OCI-LY3 (cell line): ENCODE measurements at regions not wholly inside any gene's neighbourhood (a gene's known extent, or its start where the extent isn't known, plus 50 kb on each side); places are given as distances from the start of the nearest gene placed in this dataset.

ENCODE experiments used
- H2AFZ ChIP-seq: fragments of 200-600, 300-600 bp; shearing (Covaris generic); 2 replicates; pipeline ENCODE4 v1.6.0; 2014; ENCODE audit warnings: antibody characterized with exemption, low read depth, low read length
- H3K27ac ChIP-seq: fragments of 200-600, 300-600 bp; sonication (generic); 2 replicates; pipeline ENCODE4 v1.5.1; 2014; ENCODE audit warnings: mild to moderate bottlenecking, low read length, moderate library complexity, mixed read lengths
- H3K27me3 ChIP-seq: fragments of 200-600, 300-600 bp; sonication (generic); 2 replicates; pipeline ENCODE4 v1.6.1; 2014; ENCODE audit warnings: low read depth, low read length, mixed read lengths
- H3K36me3 ChIP-seq: fragments of 200-600, 300-600 bp; sonication (generic); replicated peaks from 2 replicates; pipeline ENCODE3; 2014; ENCODE audit warnings: low read depth, low read length, mixed read lengths
- H3K4me1 ChIP-seq: fragments of 300-600, 200-600 bp; sonication (generic); 2 replicates; pipeline ENCODE4 v1.6.1; 2014; ENCODE audit warnings: low read length, mixed read lengths
- H3K4me2 ChIP-seq: fragments of 200-600, 300-600 bp; sonication (generic); 2 replicates; pipeline ENCODE4 v1.6.1; 2014; ENCODE audit warnings: low read length, mixed read lengths
- H3K4me3 ChIP-seq: fragments of 300-600, 200-600 bp; sonication (generic); 2 replicates; pipeline ENCODE4 v1.5.1; 2014; ENCODE audit warnings: antibody characterized with exemption, mild to moderate bottlenecking, low read length, moderate library complexity
- H3K79me2 ChIP-seq: fragments of 300-600, 200-600 bp; shearing (Covaris generic); 2 replicates; pipeline ENCODE4 v1.6.1; 2014; ENCODE audit warnings: mild to moderate bottlenecking, low read length, mixed read lengths
- H3K9ac ChIP-seq: fragments of 300-600, 200-600 bp; shearing (Covaris generic); 2 replicates; pipeline ENCODE4 v1.6.0; 2014; ENCODE audit warnings: mild to moderate bottlenecking, low read length, moderate library complexity
- H3K9me3 ChIP-seq: fragments of 200-600, 300-600 bp; shearing (Covaris generic); 2 replicates; pipeline ENCODE4 v1.6.1; 2014; ENCODE audit warnings: low read length, mixed read lengths; ENCODE audit not compliant: insufficient read depth
- H4K20me1 ChIP-seq: fragments of 200-600, 300-600 bp; sonication (generic); 2 replicates; pipeline ENCODE4 v1.6.1; 2016; ENCODE audit warnings: low read length, mixed read lengths; ENCODE audit not compliant: insufficient read depth
- CTCF ChIP-seq: fragments of 200-600, 300-600 bp; sonication (generic); IDR thresholded peaks from 2 replicates; pipeline ENCODE4 v1.5.1; 2014; ENCODE audit warnings: antibody characterized with exemption, low read length, low read depth
- EZH2phosphoT487 ChIP-seq: fragments of 200-600 bp; shearing (Covaris generic); IDR thresholded peaks from 2 replicates; pipeline ENCODE4 v1.6.1; 2018; ENCODE audit warnings: antibody characterized with exemption, mixed run types, low read depth

GRCh38 chr19:33953023-33953422 lies 156.4 kb downstream of the KCTD15 start:
- peaks cover 12% of the 10 kb centered on the region for H3K27me3 ChIP-seq
- H3K4me2 ChIP-seq, result no peak overlapping the region
- TF ChIP-seq EZH2phosphoT487 (no peak), CTCF (no peak)

GRCh38 chr19:33953592-33953991 lies 156.9 kb downstream of the KCTD15 start:
- Histone ChIP-seq H3K9me3 (no peaks in the 10 kb centered on the region), H3K9ac (no peak overlapping the region), H3K4me3 (no peak overlapping the region), H3K27ac (no peak overlapping the region), H3K27me3 (peaks cover 11% of the 10 kb centered on the region), H3K36me3 (no peaks in the 10 kb centered on the region), H3K4me1 (no peaks in the 10 kb centered on the region), H3K79me2 (no peaks in the 10 kb centered on the region), H3K4me2 (no peak overlapping the region), H2AFZ (no peak overlapping the region), H4K20me1 (no peaks in the 10 kb centered on the region)
- TF ChIP-seq CTCF, result no peak
- no peak for TF ChIP-seq EZH2phosphoT487

More at GRCh38 chr19:33953023-33953422, 156.4 kb downstream of the KCTD15 start:
- H3K4me1 ChIP-seq, result no peaks in the 10 kb centered on the region
- no peaks in the 10 kb centered on the region for H3K9me3 ChIP-seq
- no peaks in the 10 kb centered on the region for H3K36me3 ChIP-seq
- no peaks in the 10 kb centered on the region for H4K20me1 ChIP-seq
- H3K79me2 ChIP-seq, result no peaks in the 10 kb centered on the region
- no peak overlapping the region for H2AFZ ChIP-seq
- H3K9ac ChIP-seq, result no peak overlapping the region
- no peak overlapping the region for H3K4me3 ChIP-seq
- no peak overlapping the region for H3K27ac ChIP-seq

- Histone ChIP-seq H3K4me2 (no peak overlapping the region), H4K20me1 (no peaks in the 10 kb centered on the region), H3K4me3 (no peak overlapping the region), H2AFZ (no peak overlapping the region), H3K9me3 (no peaks in the 10 kb centered on the region), H3K27ac (no peak overlapping the region), H3K9ac (no peak overlapping the region), H3K36me3 (no peaks in the 10 kb centered on the region), H3K27me3 (peaks cover under 1% of the 10 kb centered on the region), H3K79me2 (no peaks in the 10 kb centered on the region), H3K4me1 (no peaks in the 10 kb centered on the region)
- TF ChIP-seq CTCF (no peak), EZH2phosphoT487 (no peak)
These were observed 158.0 kb downstream of the KCTD15 start for GRCh38 chr19:33954686-33955085.

- TF ChIP-seq EZH2phosphoT487 (no peak), CTCF (no peak)
- Histone ChIP-seq H3K27me3 (peaks cover 4% of the 10 kb centered on the region), H4K20me1 (no peaks in the 10 kb centered on the region), H3K27ac (no peak overlapping the region), H3K9ac (no peak overlapping the region), H3K4me2 (no peak overlapping the region), H3K4me1 (no peaks in the 10 kb centered on the region), H3K36me3 (no peaks in the 10 kb centered on the region), H2AFZ (no peak overlapping the region), H3K79me2 (no peaks in the 10 kb centered on the region), H3K4me3 (no peak overlapping the region), H3K9me3 (no peaks in the 10 kb centered on the region)
These were observed 160.3 kb downstream of the KCTD15 start for GRCh38 chr19:33956941-33957340.
